ENCODE measurements at regions not wholly inside any gene's neighbourhood (a gene's known extent, or its start where the extent isn't known, plus 50 kb on each side); places are given as distances from the start of the nearest gene placed in this dataset.
A peak's percentile ranks its signal among the peaks of the same experiment; 100 is the strongest.

- peak; percentile 49 for DNase-seq (ENCODE audit: low read depth)
- TF ChIP-seq CTCF (IDR thresholded peaks at IDR 0.05; ENCODE audit: insufficient read depth, low read length, poor library complexity, severe bottlenecking), result no peak
- Histone ChIP-seq H3K27me3 (ENCODE audit: control insufficient read depth, insufficient read depth, low read length) (no peaks in the 10 kb centered on the region), H3K36me3 (ENCODE audit: control insufficient read depth, insufficient read depth, low read length) (no peaks in the 10 kb centered on the region), H3K4me3 (ENCODE audit: low read depth, low read length) (no peak overlapping the region)
Observed at GRCh38 chr4:33709247-33709646, 2535.1 kb downstream of the ARAP2 start.

GRCh38 chr4:33711826-33712225 lies 2532.5 kb downstream of the ARAP2 start:
- DNase-seq (ENCODE audit: low read depth), result no peak
- H3K27me3 ChIP-seq (ENCODE audit: control insufficient read depth, insufficient read depth, low read length), result no peaks in the 10 kb centered on the region
- TF ChIP-seq CTCF (IDR thresholded peaks at IDR 0.05; ENCODE audit: insufficient read depth, low read length, poor library complexity, severe bottlenecking), result no peak
- H3K36me3 ChIP-seq (ENCODE audit: control insufficient read depth, insufficient read depth, low read length), result no peaks in the 10 kb centered on the region
- no peak overlapping the region for H3K4me3 ChIP-seq (ENCODE audit: low read depth, low read length)

GRCh38 chr4:33714971-33715370 lies 2529.3 kb downstream of the ARAP2 start:
- H3K27me3 ChIP-seq (ENCODE audit: control insufficient read depth, insufficient read depth, low read length), result no peaks in the 10 kb centered on the region
- TF ChIP-seq CTCF (IDR thresholded peaks at IDR 0.05; ENCODE audit: insufficient read depth, low read length, poor library complexity, severe bottlenecking), result no peak
- H3K4me3 ChIP-seq (ENCODE audit: low read depth, low read length), result no peak overlapping the region
- no peaks in the 10 kb centered on the region for H3K36me3 ChIP-seq (ENCODE audit: control insufficient read depth, insufficient read depth, low read length)
- DNase-seq (ENCODE audit: low read depth), result no peak

- Histone ChIP-seq H3K4me3 (ENCODE audit: low read depth, low read length) (no peak overlapping the region), H3K27me3 (ENCODE audit: control insufficient read depth, insufficient read depth, low read length) (no peaks in the 10 kb centered on the region), H3K36me3 (ENCODE audit: control insufficient read depth, insufficient read depth, low read length) (no peaks in the 10 kb centered on the region)
- DNase-seq (ENCODE audit: low read depth), result peak; percentile 68
- TF ChIP-seq CTCF (IDR thresholded peaks at IDR 0.05; ENCODE audit: insufficient read depth, low read length, poor library complexity, severe bottlenecking), result no peak
Observed at GRCh38 chr4:33715841-33716395, 2528.4 kb downstream of the ARAP2 start.

GRCh38 chr4:33722254-33722653 lies 2522.1 kb downstream of the ARAP2 start:
- Histone ChIP-seq H3K27me3 (ENCODE audit: control insufficient read depth, insufficient read depth, low read length) (no peaks in the 10 kb centered on the region), H3K36me3 (ENCODE audit: control insufficient read depth, insufficient read depth, low read length) (no peaks in the 10 kb centered on the region), H3K4me3 (ENCODE audit: low read depth, low read length) (no peak overlapping the region)
- no peak for TF ChIP-seq CTCF (IDR thresholded peaks at IDR 0.05; ENCODE audit: insufficient read depth, low read length, poor library complexity, severe bottlenecking)
- no peak for DNase-seq (ENCODE audit: low read depth)

- Histone ChIP-seq H3K36me3 (ENCODE audit: control insufficient read depth, insufficient read depth, low read length) (no peaks in the 10 kb centered on the region), H3K27me3 (ENCODE audit: control insufficient read depth, insufficient read depth, low read length) (no peaks in the 10 kb centered on the region), H3K4me3 (ENCODE audit: low read depth, low read length) (no peak overlapping the region)
- no peak for DNase-seq (ENCODE audit: low read depth)
- no peak for TF ChIP-seq CTCF (IDR thresholded peaks at IDR 0.05; ENCODE audit: insufficient read depth, low read length, poor library complexity, severe bottlenecking)
Observed at GRCh38 chr4:33722800-33723516, 2521.4 kb downstream of the ARAP2 start.

All from kidney epithelial cell (primary cell).